ENCODE measurements at regions not wholly inside any gene's neighbourhood (a gene's known extent, or its start where the extent isn't known, plus 50 kb on each side); places are given as distances from the start of the nearest gene placed in this dataset.

GRCh38 chr2:65507102-65508069 lies 75.0 kb upstream of the SPRED2 start:
- no peak for DNase-seq (ENCODE audit: low read depth)

GRCh38 chr2:65504814-65505697 lies 72.7 kb upstream of the SPRED2 start:
- no peak for DNase-seq (ENCODE audit: low read depth)

- no peak for DNase-seq (ENCODE audit: low read depth)
Measured at GRCh38 chr2:65504201-65504600, 71.8 kb upstream of the SPRED2 start.

- DNase-seq (ENCODE audit: low read depth): no peak
Measured at GRCh38 chr2:65503746-65504145, 71.3 kb upstream of the SPRED2 start.

DNA sequence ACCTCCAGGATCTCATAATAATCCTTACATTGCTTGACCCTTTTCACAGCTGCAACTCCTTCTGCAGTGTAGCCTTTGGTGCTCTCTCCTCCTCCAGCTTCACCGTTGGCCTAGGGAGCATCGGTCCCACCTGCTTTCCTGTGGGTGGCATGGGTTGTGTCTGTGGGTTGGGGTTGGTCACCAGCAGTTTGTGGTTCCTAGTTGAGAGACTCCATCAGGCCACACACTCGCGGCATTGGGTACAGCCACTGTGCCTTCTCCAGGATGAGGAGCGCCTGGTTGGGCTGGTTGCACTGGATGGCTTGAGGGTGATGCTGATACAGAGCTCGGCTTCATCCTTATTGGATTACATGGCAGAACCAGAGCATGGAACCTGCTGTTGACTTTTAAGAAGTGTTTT lies 69.4 kb upstream of the SPRED2 start:
- no peak for DNase-seq (ENCODE audit: low read depth)

DNA sequence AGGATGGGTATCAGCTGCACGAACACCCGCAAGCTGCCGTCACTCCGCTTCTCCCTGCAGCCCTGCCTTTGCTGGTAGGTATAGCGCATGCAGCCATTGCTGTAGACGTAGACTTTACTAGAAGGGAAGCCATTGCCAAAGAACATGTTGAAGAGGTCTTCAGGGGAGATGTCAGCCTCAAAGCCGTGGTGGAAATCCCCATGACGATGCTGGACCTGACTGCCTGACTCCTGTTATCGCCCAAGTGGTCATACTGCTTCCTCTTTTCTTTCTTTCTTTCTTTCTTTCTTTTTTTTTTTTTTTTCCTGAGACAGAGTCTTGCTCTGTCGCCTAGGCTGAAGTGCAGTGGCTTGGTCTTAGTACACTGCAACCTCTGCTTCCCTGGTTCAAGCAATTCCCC lies 68.7 kb upstream of the SPRED2 start:
- no peak for DNase-seq (ENCODE audit: low read depth)

DNA sequence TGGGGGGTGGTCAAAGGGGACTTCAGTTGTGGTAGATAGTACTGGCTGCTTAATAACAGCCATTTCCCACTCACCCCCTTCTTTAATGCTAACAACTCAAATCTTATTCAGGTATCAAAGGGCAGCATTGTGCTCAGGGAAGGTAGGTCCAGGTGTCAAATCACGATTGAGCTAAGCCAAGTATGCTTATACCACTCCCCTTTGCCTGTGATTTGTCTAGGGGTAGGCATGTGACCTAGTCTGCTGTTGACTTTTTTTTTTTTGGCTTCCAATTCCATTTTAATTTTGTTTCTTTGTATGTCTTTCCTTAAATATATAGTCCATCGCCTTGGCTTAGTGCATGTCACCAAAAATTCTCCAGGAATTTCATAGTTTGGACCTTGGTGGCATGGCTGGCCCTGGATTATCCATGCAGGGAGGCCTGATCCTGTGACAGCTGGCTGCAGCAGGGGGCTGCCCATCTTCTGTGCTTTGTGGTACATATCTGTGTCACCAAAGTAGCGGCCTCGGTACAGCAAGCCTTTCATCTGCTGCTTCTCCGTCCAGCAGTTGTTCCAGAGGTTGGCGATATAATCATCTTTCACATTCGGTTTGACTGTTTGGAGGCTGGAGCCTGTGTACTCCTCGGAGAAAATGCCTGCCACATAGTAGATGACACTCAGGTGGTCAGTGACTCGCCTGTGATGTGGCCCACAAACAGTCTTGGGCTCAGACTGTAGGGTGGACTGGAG lies 68.1 kb upstream of the SPRED2 start:
- no peak for DNase-seq (ENCODE audit: low read depth)

DNA sequence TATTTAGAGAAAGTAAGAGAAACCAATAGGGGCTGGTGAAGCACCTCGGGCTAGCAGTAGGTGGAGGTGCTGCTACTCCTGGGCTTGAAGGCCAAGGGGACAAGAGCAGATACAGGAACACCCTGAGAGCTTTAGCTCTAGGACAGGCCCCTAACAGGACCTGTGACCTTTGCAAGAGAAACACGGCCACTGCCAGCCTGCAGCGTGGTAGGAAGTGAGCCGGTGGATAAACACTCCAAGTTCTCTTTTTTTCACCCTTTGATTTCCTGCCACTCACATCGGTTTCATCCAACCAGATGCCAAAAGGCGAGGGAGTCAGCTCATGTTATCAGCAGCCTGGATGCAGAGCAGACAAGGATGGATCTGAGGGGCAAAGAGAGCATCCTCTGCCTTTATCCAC lies 66.8 kb upstream of the SPRED2 start:
- DNase-seq (ENCODE audit: low read depth): no peak

GRCh38 chr2:65498396-65498795 lies 66.0 kb upstream of the SPRED2 start:
- DNase-seq (ENCODE audit: low read depth): no peak

DNA sequence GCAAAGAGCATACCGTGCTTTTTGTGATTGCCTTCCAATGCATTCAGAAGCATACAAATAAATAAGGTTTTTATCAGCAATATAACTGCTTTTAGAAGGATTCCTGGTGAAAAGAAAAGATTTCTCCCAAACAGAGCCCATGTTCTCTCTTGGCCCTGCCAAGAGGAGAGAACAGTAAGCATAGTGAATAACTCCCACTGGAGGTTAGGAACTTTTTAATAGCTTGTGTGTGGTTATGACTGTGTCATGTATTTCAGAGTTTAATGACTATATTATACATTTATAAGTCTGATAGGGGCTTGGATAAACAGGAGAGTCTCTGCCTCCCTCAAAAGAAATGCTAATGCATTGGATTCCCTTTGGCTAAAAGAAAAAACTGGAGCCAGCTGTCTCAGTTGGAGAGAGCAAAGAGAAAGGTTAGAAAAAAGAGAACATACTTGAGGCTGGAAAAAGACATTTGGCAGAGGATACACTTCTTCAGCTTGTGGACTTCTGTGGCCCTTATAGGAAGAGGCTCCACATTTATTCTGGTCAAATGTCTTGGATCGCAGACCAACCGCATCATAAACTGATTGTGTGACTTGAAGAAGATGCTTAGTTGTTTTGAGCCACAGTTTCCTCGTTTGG lies 63.0 kb upstream of the SPRED2 start:
- DNase-seq (ENCODE audit: low read depth): no peak

DNA sequence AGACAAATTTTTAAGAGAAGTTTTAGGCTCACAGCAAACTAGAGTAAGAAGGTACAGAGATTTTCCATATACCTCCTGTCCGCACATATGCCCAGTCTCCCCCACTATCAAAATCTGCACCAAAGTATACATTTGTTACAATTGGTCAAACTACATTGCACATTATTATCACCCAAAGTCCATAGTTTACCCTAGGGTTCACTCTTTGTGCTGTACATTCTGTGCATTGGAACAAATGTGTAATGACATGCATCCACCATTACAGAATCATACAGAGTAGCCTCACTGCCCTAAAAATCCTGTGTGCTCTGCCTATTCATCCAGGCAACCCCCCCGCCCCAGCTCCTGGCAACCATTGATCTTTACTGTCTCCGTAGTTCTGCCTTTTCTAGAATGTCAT lies 61.7 kb upstream of the SPRED2 start:
- no peak for DNase-seq (ENCODE audit: low read depth)

DNA sequence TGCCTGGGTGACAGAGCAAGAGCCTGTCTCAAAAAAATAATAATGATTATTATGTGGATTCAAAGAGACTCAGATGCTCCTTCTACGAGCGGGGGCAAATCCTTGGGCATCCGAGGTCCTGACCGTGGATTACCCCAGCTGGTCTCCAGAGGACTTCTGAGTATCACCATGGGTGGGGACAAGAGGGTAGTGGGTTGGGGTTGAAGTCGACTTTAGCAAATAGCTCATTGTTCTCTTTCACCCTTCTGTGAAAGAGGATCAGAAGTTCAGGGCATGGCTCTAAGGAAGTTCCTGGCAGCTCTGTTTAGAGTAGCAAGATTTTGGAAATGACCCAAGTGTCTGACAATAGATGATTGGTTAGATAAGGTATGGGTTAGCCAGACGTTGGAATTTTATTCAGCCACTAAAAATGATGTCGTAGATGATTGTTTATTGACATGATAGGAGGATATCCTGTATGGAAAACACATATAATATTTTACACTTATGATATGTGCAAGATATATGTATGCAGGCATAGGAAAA lies 59.0 kb upstream of the SPRED2 start:
- DNase-seq (ENCODE audit: low read depth): peak; percentile 42

GRCh38 chr2:65490222-65490621 lies 57.8 kb upstream of the SPRED2 start:
- DNase-seq (ENCODE audit: low read depth): no peak

- DNase-seq (ENCODE audit: low read depth): no peak
Measured at GRCh38 chr2:65489269-65489668, 56.9 kb upstream of the SPRED2 start.

DNA sequence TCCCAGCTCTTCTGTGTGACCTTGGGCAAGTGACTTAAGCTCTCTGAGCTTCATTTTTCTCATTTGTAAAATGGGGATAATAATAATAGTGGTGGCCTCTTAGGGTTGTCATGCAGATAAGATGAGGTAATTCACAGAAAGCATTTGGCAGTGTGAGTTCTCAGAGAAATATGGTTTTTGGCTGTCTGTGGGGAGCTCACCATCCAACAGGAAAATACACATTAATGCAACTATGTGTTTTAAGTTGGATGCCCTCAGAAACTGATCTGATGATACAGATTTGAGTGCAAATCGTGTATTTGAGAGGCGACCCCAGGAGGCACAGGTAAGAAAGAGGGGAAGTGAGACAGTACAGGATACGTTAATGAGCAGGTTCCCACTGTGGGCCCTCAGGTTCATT lies 56.1 kb upstream of the SPRED2 start:
- no peak for DNase-seq (ENCODE audit: low read depth)

- DNase-seq (ENCODE audit: low read depth): no peak
Measured at GRCh38 chr2:65487404-65487803, 55.0 kb upstream of the SPRED2 start.

DNA sequence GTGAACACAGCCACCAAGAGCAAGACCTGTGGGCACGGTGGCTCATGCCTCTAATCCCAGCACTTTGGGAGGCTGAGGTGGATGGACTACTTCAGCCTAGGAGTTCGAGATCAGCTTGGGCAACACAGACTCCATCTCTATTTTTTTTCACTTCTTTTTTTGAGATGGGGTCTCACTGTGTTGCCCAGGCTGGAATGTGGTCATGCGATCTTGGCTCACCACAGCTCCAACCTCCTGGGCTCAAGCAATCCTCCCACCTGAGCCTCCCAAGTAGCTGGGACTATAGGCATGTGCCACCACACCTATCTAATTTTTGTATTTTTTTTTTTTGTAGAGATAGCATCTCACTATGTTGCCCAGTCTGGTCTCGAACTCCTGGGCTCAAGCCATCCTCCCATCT lies 54.4 kb upstream of the SPRED2 start:
- no peak for DNase-seq (ENCODE audit: low read depth)

- no peak for DNase-seq (ENCODE audit: low read depth)
Measured at GRCh38 chr2:65486282-65486681, 53.9 kb upstream of the SPRED2 start.

DNA sequence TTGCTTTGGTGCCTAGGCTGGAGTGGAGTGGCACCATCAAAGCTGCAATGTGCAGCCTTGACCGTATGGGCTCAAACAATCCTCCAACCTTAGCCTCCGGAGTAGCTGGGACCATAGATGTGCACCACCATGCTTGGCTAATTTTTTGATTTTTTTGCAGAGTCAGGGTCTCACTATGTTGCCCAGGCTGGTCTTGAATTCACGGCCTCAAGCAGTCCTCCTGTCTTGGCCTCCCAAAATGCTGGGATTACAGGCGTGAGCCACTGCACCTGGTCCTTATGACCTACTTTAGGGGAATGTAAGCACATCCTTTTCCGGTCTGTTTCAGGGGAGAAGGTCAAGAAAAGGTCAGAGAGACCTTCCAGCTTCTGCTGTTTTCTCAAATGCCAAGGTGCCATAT lies 53.4 kb upstream of the SPRED2 start:
- DNase-seq (ENCODE audit: low read depth): no peak

DNA sequence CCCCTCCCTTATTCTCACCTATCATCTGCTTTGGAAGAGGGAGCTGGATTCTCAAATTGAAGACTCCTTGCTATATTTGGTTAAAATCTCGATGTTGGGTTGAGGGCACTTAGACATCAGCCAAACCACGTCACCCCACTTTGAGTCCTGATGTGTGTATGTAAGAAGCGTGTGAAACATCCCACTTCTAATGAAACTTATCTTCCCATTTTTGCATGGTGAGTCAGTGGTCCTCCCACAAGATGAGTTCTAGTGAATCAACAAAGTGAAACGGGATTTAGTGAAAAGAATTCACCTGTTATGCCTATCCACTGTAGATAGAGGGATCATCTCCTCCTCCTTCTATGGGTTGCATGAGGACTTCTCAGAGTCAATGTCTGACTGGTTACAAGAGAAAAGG lies 51.4 kb upstream of the SPRED2 start:
- DNase-seq (ENCODE audit: low read depth): peak; percentile 18

DNA sequence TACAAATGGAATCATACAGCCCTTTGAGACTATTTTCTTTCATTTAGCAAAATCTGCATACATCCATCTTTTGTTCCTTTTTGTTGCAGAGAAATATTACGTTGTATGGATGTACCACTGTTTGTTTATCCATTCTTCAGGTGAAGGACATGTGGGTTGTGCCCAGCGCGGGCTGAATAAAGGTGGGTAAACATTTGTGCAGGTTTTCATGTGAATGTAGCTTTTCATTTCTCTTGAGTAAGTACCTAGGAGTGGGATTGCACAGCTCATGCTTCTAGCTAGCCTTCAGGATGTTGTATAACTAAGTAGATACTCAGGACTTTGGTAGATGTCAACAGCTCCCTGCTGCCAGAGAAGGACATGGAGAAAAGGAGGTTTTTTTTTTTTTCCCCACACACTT lies 50.6 kb upstream of the SPRED2 start:
- DNase-seq (ENCODE audit: low read depth): no peak
